ENCODE measurements at regions not wholly inside any gene's neighbourhood (a gene's known extent, or its start where the extent isn't known, plus 50 kb on each side); places are given as distances from the start of the nearest gene placed in this dataset.

DNA sequence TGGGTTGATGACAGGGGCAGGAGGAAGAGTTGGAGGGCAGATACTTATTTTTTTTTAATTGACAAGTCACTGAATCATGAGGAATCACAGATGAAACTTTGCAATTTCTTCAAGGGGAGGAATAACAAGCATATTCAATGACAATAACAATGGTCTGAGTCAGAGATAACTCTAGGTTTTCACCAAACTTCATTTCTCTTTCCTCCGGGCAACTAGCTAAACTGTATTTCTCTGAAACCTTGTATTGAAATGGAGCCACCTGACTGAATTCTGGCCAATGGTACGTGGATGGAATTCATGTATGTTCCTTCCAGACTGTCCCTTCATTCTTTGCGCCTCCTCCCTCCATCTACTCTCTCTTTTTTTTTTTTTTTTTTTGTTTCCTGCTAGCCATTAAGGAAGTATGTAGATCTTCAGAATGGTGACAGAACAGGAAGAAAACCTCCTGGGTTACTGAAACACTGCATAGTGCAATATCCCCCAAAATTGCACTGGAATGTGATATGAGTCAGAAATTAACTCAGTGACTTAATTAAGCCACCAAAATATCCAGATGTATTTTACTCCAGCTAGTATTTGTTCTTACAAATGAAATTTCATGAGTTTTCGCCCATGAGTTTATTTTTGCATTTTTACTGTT lies 495.4 kb downstream of the OTOL1 start:
- H3K4me3 ChIP-seq, result no peak overlapping the region
- no peak for DNase-seq
- intact Hi-C loops (cut with DNase I; ENCODE audit: low total_unique reads), result no loop called here
- no peaks in the 10 kb centered on the region for H3K9me3 ChIP-seq
- H3K4me1 ChIP-seq, result no peaks in the 10 kb centered on the region
- WGBS, 5 donors, result 78 to 86% (median 80%) methylated on average over 4 of the region's 4 CpGs
- TF ChIP-seq POLR2A (IDR thresholded peaks at IDR 0.05) (no peak), EP300 (IDR thresholded peaks at IDR 0.05) (no peak), POLR2AphosphoS5 (IDR thresholded peaks at IDR 0.05) (no peak)
- TF ChIP-seq, protein P1, sequence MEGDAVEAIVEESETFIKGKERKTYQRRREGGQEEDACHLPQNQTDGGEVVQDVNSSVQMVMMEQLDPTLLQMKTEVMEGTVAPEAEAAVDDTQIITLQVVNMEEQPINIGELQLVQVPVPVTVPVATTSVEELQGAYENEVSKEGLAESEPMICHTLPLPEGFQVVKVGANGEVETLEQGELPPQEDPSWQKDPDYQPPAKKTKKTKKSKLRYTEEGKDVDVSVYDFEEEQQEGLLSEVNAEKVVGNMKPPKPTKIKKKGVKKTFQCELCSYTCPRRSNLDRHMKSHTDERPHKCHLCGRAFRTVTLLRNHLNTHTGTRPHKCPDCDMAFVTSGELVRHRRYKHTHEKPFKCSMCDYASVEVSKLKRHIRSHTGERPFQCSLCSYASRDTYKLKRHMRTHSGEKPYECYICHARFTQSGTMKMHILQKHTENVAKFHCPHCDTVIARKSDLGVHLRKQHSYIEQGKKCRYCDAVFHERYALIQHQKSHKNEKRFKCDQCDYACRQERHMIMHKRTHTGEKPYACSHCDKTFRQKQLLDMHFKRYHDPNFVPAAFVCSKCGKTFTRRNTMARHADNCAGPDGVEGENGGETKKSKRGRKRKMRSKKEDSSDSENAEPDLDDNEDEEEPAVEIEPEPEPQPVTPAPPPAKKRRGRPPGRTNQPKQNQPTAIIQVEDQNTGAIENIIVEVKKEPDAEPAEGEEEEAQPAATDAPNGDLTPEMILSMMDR (IDR thresholded peaks at IDR 0.05), result no peak
- H3K36me3 ChIP-seq, result no peaks in the 10 kb centered on the region
- H3K27ac ChIP-seq, result no peak overlapping the region
- no peaks in the 10 kb centered on the region for H3K27me3 ChIP-seq

- WGBS, 5 donors, result 74 to 81% (median 78%) methylated on average over 2 of the region's 2 CpGs
- intact Hi-C loops (cut with DNase I; ENCODE audit: low total_unique reads), result no loop called here
- Histone ChIP-seq H3K27me3 (no peaks in the 10 kb centered on the region), H3K4me3 (no peak overlapping the region), H3K36me3 (no peaks in the 10 kb centered on the region), H3K9me3 (peaks cover 0 to 38% (median 17%) of the 10 kb centered on the region in 4 donors), H3K4me1 (no peaks in the 10 kb centered on the region), H3K27ac (no peak overlapping the region)
- no peak for TF ChIP-seq EP300 (IDR thresholded peaks at IDR 0.05)
- TF ChIP-seq POLR2AphosphoS5 (IDR thresholded peaks at IDR 0.05), result no peak
- no peak for TF ChIP-seq POLR2A (IDR thresholded peaks at IDR 0.05)
- TF ChIP-seq, protein P1 (IDR thresholded peaks at IDR 0.05), result no peak
- no peak for DNase-seq
Observed at GRCh38 chr3:161999846-162000245, 503.2 kb downstream of the OTOL1 start.

- no peak for DNase-seq
- no peaks in the 10 kb centered on the region for H3K36me3 ChIP-seq
- TF ChIP-seq, protein P1 (IDR thresholded peaks at IDR 0.05), result no peak
- no peak for TF ChIP-seq EP300 (IDR thresholded peaks at IDR 0.05)
- no peak for TF ChIP-seq POLR2AphosphoS5 (IDR thresholded peaks at IDR 0.05)
- TF ChIP-seq POLR2A (IDR thresholded peaks at IDR 0.05), result no peak
- H3K4me1 ChIP-seq, result no peaks in the 10 kb centered on the region
- intact Hi-C loops (cut with DNase I; ENCODE audit: low total_unique reads), result no loop called here
- no peak overlapping the region for H3K27ac ChIP-seq
- H3K27me3 ChIP-seq, result no peaks in the 10 kb centered on the region
- H3K9me3 ChIP-seq, result no peaks in the 10 kb centered on the region
- no peak overlapping the region for H3K4me3 ChIP-seq
- 50 to 76% (median 59%) methylated on average over 2 of the region's 2 CpGs for WGBS, 5 donors
Observed at GRCh38 chr3:162007722-162008121, 511.1 kb downstream of the OTOL1 start.

GRCh38 chr3:162012633-162013032 lies 516.0 kb downstream of the OTOL1 start:
- 46 to 66% (median 54%) methylated on average over 3 of the region's 3 CpGs for WGBS, 5 donors
- no peak for TF ChIP-seq POLR2A (IDR thresholded peaks at IDR 0.05)
- no peak for TF ChIP-seq POLR2AphosphoS5 (IDR thresholded peaks at IDR 0.05)
- TF ChIP-seq, protein P1 (IDR thresholded peaks at IDR 0.05), result no peak
- TF ChIP-seq EP300 (IDR thresholded peaks at IDR 0.05), result no peak
- H3K4me1 ChIP-seq, result no peaks in the 10 kb centered on the region
- H3K9me3 ChIP-seq, result no peaks in the 10 kb centered on the region
- H3K27ac ChIP-seq, result no peak overlapping the region
- intact Hi-C loops (cut with DNase I; ENCODE audit: low total_unique reads), result no loop called here
- no peak for DNase-seq
- H3K4me3 ChIP-seq, result no peak overlapping the region
- no peaks in the 10 kb centered on the region for H3K27me3 ChIP-seq
- H3K36me3 ChIP-seq, result no peaks in the 10 kb centered on the region
